Nephron progenitor cell (in vitro differentiated cells): ENCODE measurements at regions not wholly inside any gene's neighbourhood (a gene's known extent, or its start where the extent isn't known, plus 50 kb on each side); places are given as distances from the start of the nearest gene placed in this dataset.

Experiments used
- DNase-seq: peaks from one replicate; pipeline ENCODE4 v3.0.0; 2021
- H3K27ac Mint-ChIP-seq: 2 replicates; pipeline ENCODE4 v1.8.0; 2021; ENCODE audit warnings: mild to moderate bottlenecking, moderate library complexity, mixed read lengths
- H3K27me3 Mint-ChIP-seq: 2 replicates; pipeline ENCODE4 v1.8.0; 2021; ENCODE audit warnings: mild to moderate bottlenecking, low read depth, mixed read lengths; ENCODE audit not compliant: poor library complexity
- H3K36me3 Mint-ChIP-seq: 2 replicates; pipeline ENCODE4 v1.8.0; 2021; ENCODE audit warnings: low read depth, mixed read lengths
- H3K4me1 Mint-ChIP-seq: 2 replicates; pipeline ENCODE4 v1.8.0; 2021; ENCODE audit warnings: mixed read lengths
- H3K4me3 Mint-ChIP-seq: 2 replicates; pipeline ENCODE4 v1.8.0; 2021; ENCODE audit warnings: mild to moderate bottlenecking, moderate library complexity, mixed read lengths
- H3K9me3 Mint-ChIP-seq: 2 replicates; pipeline ENCODE4 v1.8.0; 2021; ENCODE audit warnings: mild to moderate bottlenecking, moderate library complexity, mixed read lengths
- CTCF ChIP-seq: fragments of 200-600 bp; sonication (generic); IDR thresholded peaks from 2 replicates; pipeline ENCODE4 v1.5.0; 2021; ENCODE audit warnings: antibody characterized with exemption

- peaks cover 84% of the 10 kb centered on the region for H3K4me1 Mint-ChIP-seq
- H3K36me3 Mint-ChIP-seq = no peaks in the 10 kb centered on the region
- peaks cover 8% of the 10 kb centered on the region for H3K9me3 Mint-ChIP-seq
- DNase-seq = no peak
- no peak overlapping the region for H3K4me3 Mint-ChIP-seq
- H3K27ac Mint-ChIP-seq = no peak overlapping the region
- no peak for TF ChIP-seq CTCF
- peaks cover 7% of the 10 kb centered on the region for H3K27me3 Mint-ChIP-seq
These were observed 815.8 kb downstream of the MAFB start for GRCh38 chr20:39873286-39873685.

- no peak for DNase-seq
- Mint-ChIP-seq H3K9me3 (peaks cover 14% of the 10 kb centered on the region), H3K36me3 (no peaks in the 10 kb centered on the region), H3K4me1 (peaks cover 61% of the 10 kb centered on the region), H3K4me3 (no peak overlapping the region), H3K27ac (no peak overlapping the region), H3K27me3 (peaks cover 7% of the 10 kb centered on the region)
- no peak for TF ChIP-seq CTCF
These were observed 818.0 kb downstream of the MAFB start for GRCh38 chr20:39871013-39871412.

- H3K9me3 Mint-ChIP-seq = peaks cover 14% of the 10 kb centered on the region
- H3K27me3 Mint-ChIP-seq = peaks cover 3% of the 10 kb centered on the region
- H3K36me3 Mint-ChIP-seq = no peaks in the 10 kb centered on the region
- no peak overlapping the region for H3K27ac Mint-ChIP-seq
- H3K4me1 Mint-ChIP-seq = peaks cover 23% of the 10 kb centered on the region
- no peak for DNase-seq
- no peak for TF ChIP-seq CTCF
- no peak overlapping the region for H3K4me3 Mint-ChIP-seq
These were observed 823.6 kb downstream of the MAFB start for GRCh38 chr20:39865446-39865845.

- no peaks in the 10 kb centered on the region for H3K27me3 Mint-ChIP-seq
- H3K9me3 Mint-ChIP-seq = peaks cover 3% of the 10 kb centered on the region
- no peak overlapping the region for H3K4me3 Mint-ChIP-seq
- TF ChIP-seq CTCF = no peak
- DNase-seq = no peak
- H3K4me1 Mint-ChIP-seq = peaks cover 26% of the 10 kb centered on the region
- no peak overlapping the region for H3K27ac Mint-ChIP-seq
- no peaks in the 10 kb centered on the region for H3K36me3 Mint-ChIP-seq
These were observed 826.6 kb downstream of the MAFB start for GRCh38 chr20:39862470-39862891.

GRCh38 chr20:39861381-39861780 is 827.7 kb downstream of the MAFB start:
- Mint-ChIP-seq H3K9me3 (peaks cover under 1% of the 10 kb centered on the region), H3K36me3 (no peaks in the 10 kb centered on the region), H3K27ac (peak overlapping the region; percentile 17), H3K4me3 (no peak overlapping the region), H3K27me3 (no peaks in the 10 kb centered on the region), H3K4me1 (peaks cover 37% of the 10 kb centered on the region)
- DNase-seq = no peak
- TF ChIP-seq CTCF = no peak

GRCh38 chr20:39857835-39858234 is 831.2 kb downstream of the MAFB start:
- no peak overlapping the region for H3K27ac Mint-ChIP-seq
- no peak for TF ChIP-seq CTCF
- H3K36me3 Mint-ChIP-seq = no peaks in the 10 kb centered on the region
- H3K27me3 Mint-ChIP-seq = no peaks in the 10 kb centered on the region
- no peak overlapping the region for H3K4me3 Mint-ChIP-seq
- DNase-seq = no peak
- peaks cover 66% of the 10 kb centered on the region for H3K4me1 Mint-ChIP-seq
- no peaks in the 10 kb centered on the region for H3K9me3 Mint-ChIP-seq
